LoVo (cell line): ENCODE measurements at regions not wholly inside any gene's neighbourhood (a gene's known extent, or its start where the extent isn't known, plus 50 kb on each side); places are given as distances from the start of the nearest gene placed in this dataset.

Experiments used
- DNase-seq: peaks from one replicate; pipeline ENCODE4 v3.0.0-alpha.2; 2016; ENCODE audit warnings: low spot score

- DNase-seq, result no peak
Observed at GRCh38 chr6:8739454-8739853, 304.1 kb upstream of the SLC35B3 start.

- no peak for DNase-seq
Observed at GRCh38 chr6:8738951-8739350, 303.6 kb upstream of the SLC35B3 start.

GRCh38 chr6:8736156-8736895 is 301.0 kb upstream of the SLC35B3 start:
- no peak for DNase-seq

GRCh38 chr6:8733879-8734278 is 298.5 kb upstream of the SLC35B3 start:
- no peak for DNase-seq

GRCh38 chr6:8731874-8732273 is 296.5 kb upstream of the SLC35B3 start:
- no peak for DNase-seq

- no peak for DNase-seq
Observed at GRCh38 chr6:8710668-8711431, 275.5 kb upstream of the SLC35B3 start.

GRCh38 chr6:8707956-8708772 is 272.8 kb upstream of the SLC35B3 start:
- DNase-seq, result peak; percentile 4

GRCh38 chr6:8707369-8707768 is 272.0 kb upstream of the SLC35B3 start:
- no peak for DNase-seq

GRCh38 chr6:8705435-8706020 is 270.2 kb upstream of the SLC35B3 start:
- DNase-seq, result no peak

- DNase-seq, result no peak
Observed at GRCh38 chr6:8703059-8703458, 267.7 kb upstream of the SLC35B3 start.

- no peak for DNase-seq
Observed at GRCh38 chr6:8688821-8689220, 253.5 kb upstream of the SLC35B3 start.

GRCh38 chr6:8686077-8686476 is 250.7 kb upstream of the SLC35B3 start:
- DNase-seq, result no peak

- DNase-seq, result no peak
Observed at GRCh38 chr6:8683204-8683603, 247.9 kb upstream of the SLC35B3 start.

GRCh38 chr6:8679823-8680222 is 244.5 kb upstream of the SLC35B3 start:
- DNase-seq, result no peak

GRCh38 chr6:8678466-8678865 is 243.1 kb upstream of the SLC35B3 start:
- DNase-seq, result no peak

GRCh38 chr6:8674126-8674525 is 238.8 kb upstream of the SLC35B3 start:
- DNase-seq, result no peak

GRCh38 chr6:8672882-8673281 is 237.5 kb upstream of the SLC35B3 start:
- no peak for DNase-seq

GRCh38 chr6:8670792-8671191 is 235.4 kb upstream of the SLC35B3 start:
- DNase-seq, result no peak

GRCh38 chr6:8664700-8665099 is 229.4 kb upstream of the SLC35B3 start:
- no peak for DNase-seq

- no peak for DNase-seq
Observed at GRCh38 chr6:8664070-8664469, 228.7 kb upstream of the SLC35B3 start.

GRCh38 chr6:8659404-8660189 is 224.3 kb upstream of the SLC35B3 start:
- no peak for DNase-seq

GRCh38 chr6:8658416-8658815 is 223.1 kb upstream of the SLC35B3 start:
- no peak for DNase-seq
